Lung (tissue), 11 donors: ENCODE measurements at regions not wholly inside any gene's neighbourhood (a gene's known extent, or its start where the extent isn't known, plus 50 kb on each side); places are given as distances from the start of the nearest gene placed in this dataset.

Source experiments
- ATAC-seq: fragments of 200-7000 bp; cut with Tn5 transposase; one replicate; pipeline ENCODE4 v1.9.1; 2020; ENCODE audit warnings: moderate number of reproducible peaks; ENCODE audit not compliant: insufficient read depth, low FRiP score
- DNase-seq, 3 donors: peaks; one replicate each; pipeline ENCODE4 v3.0.0-alpha.2; 2013 to 2017
- H3K27ac ChIP-seq, 2 donors: one replicate each; pipeline ENCODE4 v1.5.1; 2013; ENCODE audit warnings: mild to moderate bottlenecking in 2 of 2, moderate library complexity in 2 of 2, control low read depth in 1 of 2, inconsistent platforms in 1 of 2, low read depth in 1 of 2, low read length in 1 of 2
- H3K27me3 ChIP-seq, 3 donors: one replicate each; pipeline ENCODE4 v1.5.1; 2013; ENCODE audit warnings: low read length in 2 of 3; ENCODE audit not compliant: control insufficient read depth in 3 of 3, insufficient read depth in 3 of 3
- H3K36me3 ChIP-seq, 4 donors: one replicate each; pipeline ENCODE4 v1.5.1; 2013; ENCODE audit warnings: low read length in 4 of 4, mild to moderate bottlenecking in 1 of 4, moderate library complexity in 1 of 4; ENCODE audit not compliant: control insufficient read depth in 4 of 4, insufficient read depth in 4 of 4
- H3K4me1 ChIP-seq, 5 donors: one replicate each; pipeline ENCODE4 v1.5.1; 2013; ENCODE audit warnings: low read length in 5 of 5, mild to moderate bottlenecking in 2 of 5, moderate library complexity in 1 of 5; ENCODE audit not compliant: control insufficient read depth in 5 of 5, insufficient read depth in 5 of 5
- H3K4me3 ChIP-seq: one replicate; pipeline ENCODE4 v1.5.1; 2013; ENCODE audit warnings: mild to moderate bottlenecking, control low read depth, moderate library complexity
- H3K9ac ChIP-seq, 2 donors: one replicate each; pipeline ENCODE4 v1.5.1; 2013; ENCODE audit warnings: low read length in 2 of 2, control low read depth in 1 of 2; ENCODE audit not compliant: insufficient read depth in 1 of 2
- H3K9me3 ChIP-seq, 4 donors: one replicate each; pipeline ENCODE4 v1.5.1; 2013; ENCODE audit warnings: low read length in 3 of 4, mild to moderate bottlenecking in 1 of 4, moderate library complexity in 1 of 4; ENCODE audit not compliant: control insufficient read depth in 4 of 4, insufficient read depth in 3 of 4
- CTCF ChIP-seq: IDR thresholded peaks from 2 replicates; pipeline ENCODE4 v1.5.1; 2012; ENCODE audit warnings: mild to moderate bottlenecking; ENCODE audit errors: control extremely low read depth, extremely low read depth
- WGBS, 2 donors: extraction: QIAGEN DNeasy Blood & Tissue Kit; methylation state at CpG; one replicate each; pipeline ENCODE4 v1.1.7; 2013; 5-methylcytosine and 5-hydroxymethylcytosine counted together
- donor health status: control.
- donor health status: control.
- donor health status: Bipolar disorder and iron deficiency.
- donor health status: healthy.
- donor health status: DM: yes; HTN: yes; CAD: no.

- H3K36me3 ChIP-seq = no peaks in the 10 kb centered on the region
- no peak for TF ChIP-seq CTCF
- H3K27ac ChIP-seq = no peak overlapping the region
- ATAC-seq (no peak), DNase-seq (no peak)
- no peak overlapping the region for H3K4me3 ChIP-seq
- no peak overlapping the region for H3K9ac ChIP-seq
- H3K9me3 ChIP-seq = peaks cover 0 to 10% (median 1%) of the 10 kb centered on the region in 4 donors
- H3K27me3 ChIP-seq = no peaks in the 10 kb centered on the region
- WGBS, 2 donors = 93 to 99% methylated on average over 5 of the region's 5 CpGs
- H3K4me1 ChIP-seq = no peaks in the 10 kb centered on the region
Observed at GRCh38 chr2:155599834-155600233, 732.7 kb downstream of the NR4A2 start.

GRCh38 chr2:155583674-155584195 is 748.8 kb downstream of the NR4A2 start:
- Histone ChIP-seq H3K9ac (no peak overlapping the region), H3K27ac (no peak overlapping the region), H3K27me3 (no peaks in the 10 kb centered on the region), H3K36me3 (no peaks in the 10 kb centered on the region), H3K4me3 (no peak overlapping the region), H3K9me3 (peaks cover 0 to 6% (median 2%) of the 10 kb centered on the region in 4 donors), H3K4me1 (no peaks in the 10 kb centered on the region)
- no peak for ATAC-seq
- TF ChIP-seq CTCF = no peak
- WGBS, 2 donors = 59 to 87% methylated on average over 2 of the region's 2 CpGs
- no peak for DNase-seq

GRCh38 chr2:155574941-155575340 is 757.6 kb downstream of the NR4A2 start:
- H3K4me1 ChIP-seq = no peaks in the 10 kb centered on the region
- no peak for TF ChIP-seq CTCF

GRCh38 chr2:155547571-155547970 is 785.0 kb downstream of the NR4A2 start:
- Histone ChIP-seq H3K27ac (no peak overlapping the region), H3K9me3 (peaks cover 0 to 3% (median 0%) of the 10 kb centered on the region in 4 donors), H3K4me1 (peaks cover 0 to 4% (median 0%) of the 10 kb centered on the region in 5 donors), H3K9ac (no peak overlapping the region), H3K27me3 (no peaks in the 10 kb centered on the region), H3K4me3 (no peak overlapping the region), H3K36me3 (no peaks in the 10 kb centered on the region)
- 92 to 94% methylated on average over 3 of the region's 3 CpGs for WGBS, 2 donors
- no peak for TF ChIP-seq CTCF
- DNase-seq (no peak), ATAC-seq (no peak)

More at GRCh38 chr2:155574941-155575340, 757.6 kb downstream of the NR4A2 start:
- 85 to 86% methylated on average over 1 of the region's 1 CpG for WGBS, 2 donors
- DNase-seq (no peak), ATAC-seq (no peak)
- no peak overlapping the region for H3K27ac ChIP-seq
- H3K36me3 ChIP-seq = no peaks in the 10 kb centered on the region
- H3K9me3 ChIP-seq = no peaks in the 10 kb centered on the region
- H3K27me3 ChIP-seq = no peaks in the 10 kb centered on the region
- H3K4me3 ChIP-seq = no peak overlapping the region
- H3K9ac ChIP-seq = no peak overlapping the region
